Trophoblast cell (in vitro differentiated cells and primary cell): ENCODE measurements at regions not wholly inside any gene's neighbourhood (a gene's known extent, or its start where the extent isn't known, plus 50 kb on each side); places are given as distances from the start of the nearest gene placed in this dataset.
"Not testable (repeated sequence)": the region's sequence is repeated elsewhere in the genome, so short reads cannot be mapped to it uniquely, and the experiment has no call there.

ENCODE experiments used
- DNase-seq, 2 donors: peaks; one replicate each; pipeline ENCODE4 v3.0.0-alpha.2; 2016
- H2AFZ ChIP-seq: 2 replicates; pipeline ENCODE4 v1.6.1; 2013; ENCODE audit warnings: low read length, moderate library complexity, mild to moderate bottlenecking; ENCODE audit not compliant: insufficient read depth, poor library complexity
- H2AK5ac ChIP-seq: 2 replicates; pipeline ENCODE4 v1.6.1; 2013; ENCODE audit warnings: mild to moderate bottlenecking, low read length
- H2BK120ac ChIP-seq: 2 replicates; pipeline ENCODE4 v1.6.1; 2013; ENCODE audit warnings: low read length, mild to moderate bottlenecking, moderate library complexity; ENCODE audit not compliant: insufficient read depth, poor library complexity
- H2BK12ac ChIP-seq: 2 replicates; pipeline ENCODE4 v1.6.1; 2013; ENCODE audit warnings: mild to moderate bottlenecking, low read length, moderate library complexity
- H2BK5ac ChIP-seq: 2 replicates; pipeline ENCODE4 v1.6.1; 2013; ENCODE audit warnings: low read length, low read depth, moderate library complexity, mild to moderate bottlenecking; ENCODE audit not compliant: poor library complexity
- H3K14ac ChIP-seq: 2 replicates; pipeline ENCODE4 v1.6.1; 2013; ENCODE audit warnings: mild to moderate bottlenecking, low read length
- H3K18ac ChIP-seq: 2 replicates; pipeline ENCODE4 v1.6.1; 2013; ENCODE audit warnings: mild to moderate bottlenecking, low read length
- H3K23ac ChIP-seq: 2 replicates; pipeline ENCODE4 v1.6.1; 2013; ENCODE audit warnings: low read length
- H3K27ac ChIP-seq: 2 replicates; pipeline ENCODE4 v1.5.1; 2013; ENCODE audit warnings: low read depth, mild to moderate bottlenecking, inconsistent platforms, low read length, moderate library complexity
- H3K27me3 ChIP-seq: 2 replicates; pipeline ENCODE4 v1.6.1; 2013; ENCODE audit warnings: inconsistent platforms, mild to moderate bottlenecking, low read length, moderate library complexity; ENCODE audit not compliant: insufficient read depth
- H3K36me3 ChIP-seq, 2 experiments: 1 replicate in 1 of 2; 2 replicates in 1 of 2; pipeline ENCODE4 v1.6.1; 2013; ENCODE audit warnings: low read length in 2 of 2, mild to moderate bottlenecking in 2 of 2, moderate library complexity in 1 of 2; ENCODE audit not compliant: insufficient read depth in 2 of 2, control insufficient read depth in 1 of 2
- H3K4ac ChIP-seq: 2 replicates; pipeline ENCODE4 v1.6.1; 2013; ENCODE audit warnings: low read depth, mild to moderate bottlenecking, low read length, moderate library complexity
- H3K4me1 ChIP-seq, 2 experiments: 1 replicate in 1 of 2; 2 replicates in 1 of 2; pipeline ENCODE4 v1.6.1; 2013; ENCODE audit warnings: low read length in 2 of 2, mild to moderate bottlenecking in 2 of 2, moderate library complexity in 1 of 2; ENCODE audit not compliant: insufficient read depth in 2 of 2, control insufficient read depth in 1 of 2
- H3K4me2 ChIP-seq: 2 replicates; pipeline ENCODE4 v1.6.1; 2013; ENCODE audit warnings: inconsistent platforms, mild to moderate bottlenecking, low read length, moderate library complexity
- H3K4me3 ChIP-seq: 2 replicates; pipeline ENCODE4 v1.5.1; 2013; ENCODE audit warnings: mild to moderate bottlenecking, low read depth, low read length, inconsistent platforms
- H3K79me1 ChIP-seq: one replicate; pipeline ENCODE4 v1.6.1; 2013; ENCODE audit warnings: low read length
- H3K79me2 ChIP-seq: 2 replicates; pipeline ENCODE4 v1.6.1; 2013; ENCODE audit warnings: low read length, mild to moderate bottlenecking; ENCODE audit not compliant: control insufficient read depth, insufficient read depth, poor library complexity
- H3K9ac ChIP-seq: 2 replicates; pipeline ENCODE4 v1.6.1; 2013; ENCODE audit warnings: mild to moderate bottlenecking, low read length
- H3K9me3 ChIP-seq: 2 replicates; pipeline ENCODE4 v1.6.1; 2013; ENCODE audit warnings: low read depth, mild to moderate bottlenecking, control low read depth, inconsistent platforms, low read length; ENCODE audit not compliant: insufficient read depth
- H4K12ac ChIP-seq: 2 replicates; pipeline ENCODE4 v1.6.1; 2013; ENCODE audit warnings: low read depth, mild to moderate bottlenecking, low read length, moderate library complexity
- H4K8ac ChIP-seq: 2 replicates; pipeline ENCODE4 v1.6.1; 2013; ENCODE audit warnings: low read depth, mild to moderate bottlenecking, low read length, moderate library complexity
- H4K91ac ChIP-seq: one replicate; pipeline ENCODE4 v1.6.1; 2013; ENCODE audit warnings: low read depth, mild to moderate bottlenecking, low read length, moderate library complexity
- WGBS: extraction: QIAGEN DNeasy Blood & Tissue Kit; methylation state at CpG from one replicate; pipeline ENCODE4 v1.1.7; 2013; ENCODE audit warnings: missing lambda C conversion rate; ENCODE audit not compliant: insufficient read length, insufficient coverage; ENCODE audit errors: extremely low coverage; 5-methylcytosine and 5-hydroxymethylcytosine counted together

DNA sequence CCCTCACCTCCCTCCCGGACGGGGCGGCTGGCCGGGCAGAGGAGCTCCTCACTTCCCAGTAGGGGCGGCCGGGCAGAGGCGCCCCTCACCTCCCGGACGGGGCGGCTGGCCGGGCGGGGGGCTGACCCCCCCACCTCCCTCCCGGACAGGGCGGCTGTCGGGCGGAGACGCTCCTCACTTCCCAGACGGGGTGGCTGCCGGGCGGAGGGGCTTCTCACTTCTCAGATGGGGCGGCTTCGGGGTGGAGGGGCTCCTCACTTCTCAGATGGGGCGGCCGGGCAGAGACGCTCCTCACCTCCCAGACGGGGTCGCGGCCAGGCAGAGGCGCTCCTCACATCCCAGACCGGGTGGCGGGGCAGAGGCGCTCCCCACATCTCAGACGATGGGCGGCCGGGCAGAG, 106.3 kb upstream of the TSC22D1 start:
- not testable (repeated sequence) for H3K27me3 ChIP-seq, H3K4me2 ChIP-seq, H3K79me1 ChIP-seq, H3K23ac ChIP-seq, DNase-seq, H4K12ac ChIP-seq, H3K4me3 ChIP-seq, H3K36me3 ChIP-seq, H3K14ac ChIP-seq, H3K4me1 ChIP-seq, H2AK5ac ChIP-seq, H2BK12ac ChIP-seq, H3K9me3 ChIP-seq, H2BK5ac ChIP-seq, H2AFZ ChIP-seq, H3K4ac ChIP-seq, H3K27ac ChIP-seq, H4K91ac ChIP-seq, H3K9ac ChIP-seq, H3K18ac ChIP-seq, H2BK120ac ChIP-seq, H3K79me2 ChIP-seq, H4K8ac ChIP-seq
- WGBS: no CpG with 5 or more reads among the region's 35 CpGs

GRCh38 chr13:44680746-44681355, 104.7 kb upstream of the TSC22D1 start:
- no peak overlapping the region for H2BK5ac ChIP-seq
- no peak overlapping the region for H3K4ac ChIP-seq
- H3K4me2 ChIP-seq: no peak overlapping the region
- H4K8ac ChIP-seq: no peak overlapping the region
- H3K9ac ChIP-seq: no peak overlapping the region
- no peak for DNase-seq
- no peak overlapping the region for H3K27ac ChIP-seq
- no peak overlapping the region for H3K23ac ChIP-seq
- H3K27me3 ChIP-seq: no peaks in the 10 kb centered on the region
- H2BK120ac ChIP-seq: no peak overlapping the region
- no peaks in the 10 kb centered on the region for H3K79me2 ChIP-seq
- H3K4me1 ChIP-seq: no peaks in the 10 kb centered on the region
- no peak overlapping the region for H3K14ac ChIP-seq
- H2BK12ac ChIP-seq: no peak overlapping the region
- peaks cover 5% of the 10 kb centered on the region for H3K9me3 ChIP-seq
- H2AK5ac ChIP-seq: no peak overlapping the region
- no peak overlapping the region for H4K12ac ChIP-seq
- H3K79me1 ChIP-seq: no peaks in the 10 kb centered on the region
- no peak overlapping the region for H2AFZ ChIP-seq
- H3K18ac ChIP-seq: no peak overlapping the region
- no peak overlapping the region for H4K91ac ChIP-seq
- H3K36me3 ChIP-seq: no peaks in the 10 kb centered on the region
- no peak overlapping the region for H3K4me3 ChIP-seq

- Histone ChIP-seq H3K4me2 (no peak overlapping the region), H3K9me3 (peaks cover under 1% of the 10 kb centered on the region), H3K18ac (no peak overlapping the region), H3K4ac (no peak overlapping the region), H3K27ac (no peak overlapping the region), H3K14ac (no peak overlapping the region), H3K27me3 (no peaks in the 10 kb centered on the region), H2BK5ac (no peak overlapping the region), H4K8ac (no peak overlapping the region), H3K4me3 (no peak overlapping the region), H4K12ac (no peak overlapping the region), H2AFZ (no peak overlapping the region), H2BK12ac (no peak overlapping the region), H3K79me2 (no peaks in the 10 kb centered on the region), H3K79me1 (no peaks in the 10 kb centered on the region), H3K23ac (no peak overlapping the region), H2BK120ac (no peak overlapping the region), H4K91ac (no peak overlapping the region), H3K4me1 (no peaks in the 10 kb centered on the region), H3K36me3 (no peaks in the 10 kb centered on the region), H3K9ac (no peak overlapping the region), H2AK5ac (no peak overlapping the region)
- no CpG with 5 or more reads among the region's 4 CpGs for WGBS
- peak in 1 of 2 donors; percentile 24 for DNase-seq
These were observed 103.5 kb upstream of the TSC22D1 start for GRCh38 chr13:44679597-44679996.

DNA sequence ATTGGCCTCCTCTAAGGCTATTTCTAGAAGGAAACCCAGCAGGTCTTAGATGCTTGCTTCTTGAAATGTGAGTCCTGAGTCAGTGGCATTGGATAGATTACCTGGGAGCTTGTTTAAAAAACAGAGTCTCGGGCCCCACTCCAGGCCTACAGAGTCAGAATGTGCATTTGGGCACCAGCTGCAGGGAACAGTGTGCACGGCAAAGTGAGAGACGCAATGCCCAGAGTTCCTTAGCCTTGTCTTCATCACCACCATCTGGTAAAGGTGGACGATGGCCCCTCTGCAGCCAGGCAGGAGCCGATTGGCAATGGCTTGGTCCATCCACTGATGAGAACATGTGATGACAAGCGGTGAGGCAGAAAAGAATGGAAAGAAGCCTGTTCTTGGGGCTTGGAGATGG, 102.1 kb upstream of the TSC22D1 start:
- Histone ChIP-seq H3K9ac (no peak overlapping the region), H2AK5ac (no peak overlapping the region), H2BK12ac (no peak overlapping the region), H3K9me3 (no peaks in the 10 kb centered on the region), H3K18ac (no peak overlapping the region), H2AFZ (no peak overlapping the region), H4K91ac (no peak overlapping the region), H3K4me2 (no peak overlapping the region), H3K4ac (no peak overlapping the region), H2BK120ac (no peak overlapping the region), H3K4me1 (no peaks in the 10 kb centered on the region), H3K4me3 (no peak overlapping the region), H4K8ac (no peak overlapping the region), H3K36me3 (no peaks in the 10 kb centered on the region), H3K27me3 (no peaks in the 10 kb centered on the region), H4K12ac (no peak overlapping the region), H3K27ac (no peak overlapping the region), H2BK5ac (no peak overlapping the region), H3K23ac (no peak overlapping the region), H3K14ac (no peak overlapping the region), H3K79me1 (no peaks in the 10 kb centered on the region), H3K79me2 (no peaks in the 10 kb centered on the region)
- no peak for DNase-seq
- WGBS: no CpG with 5 or more reads among the region's 6 CpGs
